Fibroblast of skin of left quadriceps (primary cell): ENCODE measurements at regions not wholly inside any gene's neighbourhood (a gene's known extent, or its start where the extent isn't known, plus 50 kb on each side); places are given as distances from the start of the nearest gene placed in this dataset.
"Not testable (repeated sequence)": the region's sequence is repeated elsewhere in the genome, so short reads cannot be mapped to it uniquely, and the experiment has no call there.

Experiments
- DNase-seq, 2 experiments: peaks; one replicate each; pipeline ENCODE4 v3.0.0-alpha.2; 2013; ENCODE audit warnings: low read depth in 2 of 2

DNA sequence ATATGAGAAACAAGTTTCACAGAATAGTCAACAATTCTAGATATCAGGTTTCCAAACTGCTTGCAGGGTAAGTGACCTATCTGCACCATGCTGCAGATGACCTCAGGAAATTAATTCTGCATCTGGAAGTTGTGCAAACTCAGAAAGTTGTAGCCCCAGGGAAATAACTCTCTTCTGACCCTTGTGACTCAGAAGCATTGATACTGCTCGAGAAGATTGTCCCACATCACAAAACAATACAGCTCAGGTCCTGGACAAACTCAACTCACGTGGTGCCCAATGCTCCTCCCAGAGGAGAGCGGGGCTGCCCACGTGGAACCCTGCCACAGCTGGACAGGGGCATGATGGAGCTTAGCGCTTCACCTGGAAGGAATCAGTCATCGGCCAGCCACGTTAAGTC, 221.9 kb upstream of the LRRC61 start:
- not testable (repeated sequence) for DNase-seq

DNA sequence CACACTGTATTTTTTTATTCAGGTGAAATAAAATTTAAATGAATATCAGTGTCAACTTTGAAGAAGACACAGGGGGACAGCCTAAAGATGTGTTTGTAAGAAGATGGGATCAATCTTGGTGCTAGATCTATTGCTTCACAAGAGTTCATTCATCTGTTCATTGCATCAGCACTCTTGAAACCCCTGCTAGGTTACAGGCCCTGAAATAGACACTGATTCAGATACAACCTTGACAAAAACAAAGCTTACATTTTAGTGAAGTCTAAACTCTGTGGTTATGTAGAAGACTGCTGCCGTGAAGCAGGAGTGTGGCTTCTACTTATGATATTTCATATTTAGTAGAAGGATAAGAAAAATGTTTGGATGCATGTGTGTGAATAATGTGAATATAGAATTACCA, 215.9 kb upstream of the LRRC61 start:
- DNase-seq = not testable (repeated sequence)

DNA sequence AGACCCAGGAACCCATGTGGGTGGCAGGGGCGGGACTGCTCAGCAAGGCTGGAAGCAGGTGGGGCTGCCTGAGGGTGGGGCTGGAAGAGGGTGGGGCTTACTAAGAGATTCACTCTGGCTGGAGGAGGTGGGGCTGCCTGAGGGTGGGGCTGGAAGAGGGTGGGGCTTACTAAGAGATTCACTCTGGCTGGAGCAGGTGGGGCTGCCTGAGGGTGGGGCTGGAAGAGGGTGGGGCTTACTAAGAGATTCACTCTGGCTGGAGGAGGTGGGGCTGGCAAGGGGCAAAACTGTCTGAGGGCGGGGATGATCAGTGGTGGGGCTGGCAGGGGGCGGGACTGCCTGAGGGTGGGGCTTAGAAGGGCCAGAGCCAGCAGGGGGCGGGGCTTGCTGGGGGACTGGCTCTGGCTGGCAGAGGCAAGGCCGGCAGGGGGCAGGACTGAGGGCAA, 212.8 kb upstream of the LRRC61 start:
- not testable (repeated sequence) for DNase-seq

DNA sequence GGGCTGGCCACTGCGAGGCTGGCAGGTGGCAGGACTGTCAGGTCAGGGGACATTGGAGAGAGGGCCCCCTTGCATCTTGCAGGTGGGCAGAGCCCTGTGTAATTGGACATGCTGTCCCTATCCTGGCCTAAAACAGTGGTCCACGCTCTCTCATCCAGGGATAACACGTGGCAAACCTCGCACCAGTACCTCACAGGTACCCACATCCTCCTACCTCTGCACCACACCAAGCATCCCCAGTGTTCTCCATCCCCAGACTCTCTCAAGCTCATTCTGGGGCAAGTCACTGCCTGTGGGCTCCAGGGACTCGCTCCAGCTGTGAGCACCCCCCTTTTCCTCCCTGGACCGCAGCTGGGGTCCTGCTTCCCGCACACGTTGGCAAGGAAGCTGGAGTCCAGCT, 212.3 kb upstream of the LRRC61 start:
- DNase-seq = not testable (repeated sequence)

DNA sequence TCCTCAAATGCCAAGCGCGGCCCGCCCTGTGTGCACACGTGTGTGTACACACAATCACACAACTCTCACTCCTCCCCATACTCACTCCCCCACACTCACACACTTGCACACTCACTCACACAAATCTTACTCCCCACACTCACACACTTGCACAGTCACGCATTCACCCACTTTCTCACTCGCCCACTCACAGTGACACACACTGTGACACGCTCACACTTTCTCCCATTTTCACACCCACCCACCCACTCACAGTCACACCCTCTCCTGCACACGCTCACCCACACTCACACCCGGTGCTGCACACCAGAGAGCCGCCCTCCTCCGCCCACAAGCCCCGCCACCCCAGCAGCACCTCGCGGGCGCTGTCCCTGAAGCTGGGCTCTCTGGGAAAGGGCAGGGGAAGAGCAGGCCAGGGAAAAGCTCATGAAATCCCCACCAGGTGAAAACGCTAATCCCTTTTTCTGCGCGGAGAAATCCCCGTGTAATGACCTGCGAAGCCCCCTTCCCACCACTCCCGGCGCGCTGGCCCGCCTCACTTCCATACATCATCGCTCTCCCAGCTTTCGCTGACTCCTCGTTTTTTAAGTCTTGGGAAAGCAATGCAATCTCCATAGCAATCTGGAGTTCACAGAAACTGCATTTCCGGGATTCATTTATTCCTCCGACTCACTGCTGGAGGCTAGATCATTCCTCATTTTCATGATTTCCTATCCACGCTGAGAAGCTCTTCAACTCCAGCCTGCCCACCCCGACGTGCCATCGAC, 211.6 kb upstream of the LRRC61 start:
- not testable (repeated sequence) for DNase-seq

DNA sequence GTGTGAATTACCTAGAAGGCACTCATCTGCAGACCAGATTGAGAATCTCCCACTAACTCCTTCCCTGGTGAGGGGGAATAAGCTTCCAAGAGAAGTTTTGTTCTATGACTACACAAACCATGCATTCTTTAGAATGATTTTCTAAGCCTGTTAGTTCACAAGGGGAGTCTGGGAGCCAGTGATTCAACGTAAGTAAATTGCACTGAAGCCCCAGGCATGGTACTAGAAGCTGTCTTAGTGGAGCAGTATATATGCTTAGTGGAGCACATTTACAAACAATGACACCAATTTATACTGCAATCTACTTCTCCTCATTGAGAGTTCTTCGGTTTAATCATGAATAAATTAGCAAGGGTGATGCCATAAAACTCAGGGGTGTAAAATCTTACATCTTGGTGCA, 209.9 kb upstream of the LRRC61 start:
- not testable (repeated sequence) for DNase-seq

DNA sequence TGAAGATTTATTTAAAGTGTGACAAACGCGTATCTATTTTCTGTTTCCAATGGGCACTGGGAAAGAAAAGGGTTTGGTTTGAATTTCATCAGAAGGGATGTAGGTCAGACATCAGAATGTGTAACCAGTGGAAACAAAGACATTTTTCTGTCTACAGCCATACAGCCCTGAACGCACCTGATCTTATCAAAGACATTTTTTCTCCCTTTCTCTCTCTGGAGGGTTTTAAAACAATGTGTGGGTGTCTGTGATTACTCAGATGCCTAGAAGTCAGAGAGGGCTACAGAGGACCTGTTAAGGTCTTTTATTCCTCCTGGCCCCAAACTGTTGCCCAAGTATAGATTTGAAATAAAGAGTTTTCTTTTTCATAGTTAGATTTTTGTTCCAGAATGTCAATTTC, 208.6 kb upstream of the LRRC61 start:
- not testable (repeated sequence) for DNase-seq

DNA sequence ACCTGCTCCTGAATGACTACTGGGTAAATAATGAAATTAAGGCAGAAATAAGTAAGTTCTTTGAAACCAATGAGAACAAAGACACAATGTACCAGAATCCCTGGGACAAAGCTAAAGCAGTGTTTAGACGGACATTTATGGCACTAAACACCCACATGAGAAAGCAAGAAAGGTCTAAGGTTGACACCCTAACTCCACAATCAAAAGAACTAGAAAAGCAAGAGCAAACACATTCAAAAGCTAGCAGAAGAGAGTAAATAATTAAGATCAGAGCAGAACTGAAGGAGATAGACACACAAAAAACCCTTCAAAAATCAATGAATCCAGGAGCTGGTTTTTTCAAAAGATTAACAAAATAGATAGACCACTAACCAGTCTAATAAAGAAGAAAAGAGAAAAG, 203.2 kb upstream of the LRRC61 start:
- not testable (repeated sequence) for DNase-seq

DNA sequence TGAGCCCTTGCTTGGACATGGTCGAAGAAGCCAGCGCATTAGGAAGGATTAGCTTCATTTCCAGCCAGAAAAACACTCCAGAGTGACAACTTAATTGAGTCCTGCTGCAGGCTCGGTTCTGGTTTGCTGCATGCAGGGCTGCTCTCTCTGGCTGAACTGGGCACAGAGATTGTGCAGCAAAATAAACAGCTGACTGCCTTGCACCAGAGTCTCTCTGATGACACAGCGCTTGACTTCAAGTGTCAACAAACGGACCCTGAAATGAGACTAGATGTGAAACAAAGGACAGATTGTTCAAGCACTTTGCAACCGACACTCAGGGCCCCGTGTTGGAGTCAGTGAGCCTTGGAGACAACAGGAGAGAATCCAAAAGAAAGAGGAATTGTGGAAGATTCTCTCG, 197.3 kb upstream of the LRRC61 start:
- DNase-seq = not testable (repeated sequence)

DNA sequence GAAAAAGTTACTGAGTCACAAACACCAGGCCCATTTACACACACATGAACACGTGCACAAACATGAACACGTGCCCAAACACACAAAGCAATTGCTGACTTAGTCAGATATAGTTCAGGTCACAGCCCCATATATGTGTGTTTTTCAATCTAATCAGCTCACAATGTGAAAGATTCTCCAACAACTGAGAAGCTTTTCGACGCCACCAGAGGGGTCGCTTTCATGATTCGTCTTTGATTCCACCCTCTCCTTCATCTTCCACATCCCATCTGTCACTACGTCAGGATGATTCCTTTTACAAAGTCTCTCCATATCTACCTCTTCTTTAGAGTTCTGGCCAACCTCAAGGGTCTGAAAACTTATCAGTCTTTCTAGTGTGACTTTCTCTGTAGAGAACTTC, 188.7 kb upstream of the LRRC61 start:
- DNase-seq = not testable (repeated sequence)

DNA sequence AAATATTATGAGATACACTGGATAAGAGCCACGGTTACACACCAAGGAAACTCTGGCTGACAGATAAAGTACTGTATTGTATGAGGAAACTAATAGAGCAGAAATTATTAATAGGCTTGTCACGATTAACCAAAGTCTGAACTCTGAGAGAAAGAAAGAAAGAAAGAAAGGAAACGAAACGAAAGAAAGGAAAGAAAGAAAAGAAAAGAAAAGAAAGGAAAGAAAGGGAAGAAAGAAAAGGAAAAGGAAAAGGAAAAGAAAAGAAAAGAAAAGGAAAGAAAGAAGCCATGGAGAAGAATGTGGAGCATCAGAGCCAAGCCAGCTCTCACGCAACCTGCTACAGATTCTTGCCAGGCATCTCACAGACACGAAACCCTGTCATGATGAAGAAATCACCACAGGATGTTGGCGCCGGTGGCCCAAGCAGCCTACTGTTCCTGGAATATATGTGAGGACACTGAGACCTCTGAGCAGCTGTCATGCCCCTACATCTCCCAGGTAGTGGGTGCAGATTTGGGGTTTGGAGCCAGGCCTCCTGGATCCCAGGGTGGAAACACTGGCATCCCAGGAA, 187.4 kb upstream of the LRRC61 start:
- not testable (repeated sequence) for DNase-seq

DNA sequence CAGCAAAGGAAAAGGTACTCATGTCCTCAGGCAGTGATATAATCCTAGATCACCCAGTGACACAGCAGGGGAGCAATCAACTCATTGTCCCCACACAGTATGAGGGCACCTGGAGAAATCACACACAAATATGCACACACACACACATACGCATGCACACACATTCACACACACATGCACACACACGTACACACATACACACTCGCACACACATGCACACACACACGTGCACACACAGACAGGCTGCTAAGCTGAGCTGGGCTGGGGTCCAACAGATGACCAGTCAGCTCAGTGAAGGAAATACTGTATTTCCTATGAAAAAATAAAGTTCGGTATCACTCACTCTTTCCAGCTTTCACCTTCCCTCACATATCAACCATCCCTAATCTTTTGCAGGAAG, 183.3 kb upstream of the LRRC61 start:
- not testable (repeated sequence) for DNase-seq

DNA sequence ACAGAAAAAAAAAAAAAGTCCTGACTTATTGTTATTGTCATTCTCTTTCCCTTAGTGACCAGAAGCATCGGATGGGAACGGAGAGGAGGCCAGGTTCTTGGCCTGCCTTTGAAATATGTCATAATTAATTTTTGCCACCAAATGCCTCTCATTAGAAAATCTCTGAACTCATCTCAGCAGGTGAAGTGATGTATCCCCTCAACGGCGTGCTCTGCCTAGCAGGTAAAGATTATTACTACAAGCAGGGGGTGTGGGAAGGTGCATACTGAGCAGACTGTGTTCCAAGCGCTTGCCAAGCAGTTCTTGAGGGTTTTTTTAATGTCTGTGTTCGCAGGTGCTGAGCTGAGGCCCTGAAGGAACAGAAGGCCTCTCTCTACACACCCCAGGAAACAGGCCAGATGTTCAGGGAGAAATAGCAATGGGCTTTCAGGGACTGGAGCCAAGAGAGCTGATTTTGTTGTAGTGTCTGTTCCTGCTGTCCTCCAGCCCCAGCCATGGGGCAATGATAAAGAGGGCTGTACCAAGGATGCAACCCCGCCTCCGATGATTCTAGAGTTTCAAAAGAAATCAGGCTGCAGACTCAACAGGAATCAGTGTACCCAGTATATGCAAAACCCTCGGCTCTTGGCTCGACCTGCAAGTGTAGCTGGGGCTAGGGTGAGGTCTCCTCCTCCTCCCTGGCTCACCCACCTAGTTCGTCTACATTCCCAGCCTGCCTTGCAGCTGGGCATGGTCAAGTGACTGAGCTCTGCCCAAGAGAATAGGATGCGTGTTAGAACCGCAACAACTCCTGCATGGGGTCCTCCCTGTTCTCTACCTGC, 181.4 kb upstream of the LRRC61 start:
- not testable (repeated sequence) for DNase-seq

DNA sequence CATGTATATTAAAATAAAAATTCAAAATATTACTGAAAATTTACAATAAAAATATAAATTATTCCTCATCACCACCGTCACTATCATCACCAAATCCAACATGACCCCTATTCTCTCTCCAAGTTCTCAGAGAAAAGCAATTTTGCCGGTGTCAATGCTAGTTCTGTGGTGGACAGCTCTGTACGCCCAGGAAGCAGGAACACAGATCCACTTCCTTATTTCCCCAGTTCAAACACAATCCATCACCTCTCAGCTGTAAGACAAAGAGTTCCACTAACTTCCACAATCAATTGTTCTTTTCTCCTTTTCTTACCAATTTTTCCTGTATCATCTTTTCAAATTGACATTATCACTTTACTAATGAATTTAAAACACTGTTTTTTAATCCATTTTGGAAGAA, 177.0 kb upstream of the LRRC61 start:
- not testable (repeated sequence) for DNase-seq

DNA sequence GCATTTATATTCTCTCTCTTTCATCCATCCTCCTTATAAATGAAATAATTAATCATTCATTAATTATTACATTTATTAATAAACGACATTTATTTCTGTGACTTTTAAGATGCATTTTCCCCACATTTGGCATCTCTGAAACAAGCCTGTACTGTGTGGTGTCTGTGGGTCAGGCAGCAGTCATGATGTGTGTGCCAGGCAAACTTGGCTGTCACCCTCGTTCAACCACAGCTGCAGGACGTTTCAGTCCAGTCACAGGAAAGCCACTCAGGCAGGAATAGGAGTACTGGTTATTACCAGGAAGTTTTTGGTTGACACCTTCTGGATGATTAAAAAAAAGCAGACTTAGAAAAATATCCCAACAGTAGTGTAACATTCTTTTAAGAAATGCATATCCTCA, 175.6 kb upstream of the LRRC61 start:
- not testable (repeated sequence) for DNase-seq

DNA sequence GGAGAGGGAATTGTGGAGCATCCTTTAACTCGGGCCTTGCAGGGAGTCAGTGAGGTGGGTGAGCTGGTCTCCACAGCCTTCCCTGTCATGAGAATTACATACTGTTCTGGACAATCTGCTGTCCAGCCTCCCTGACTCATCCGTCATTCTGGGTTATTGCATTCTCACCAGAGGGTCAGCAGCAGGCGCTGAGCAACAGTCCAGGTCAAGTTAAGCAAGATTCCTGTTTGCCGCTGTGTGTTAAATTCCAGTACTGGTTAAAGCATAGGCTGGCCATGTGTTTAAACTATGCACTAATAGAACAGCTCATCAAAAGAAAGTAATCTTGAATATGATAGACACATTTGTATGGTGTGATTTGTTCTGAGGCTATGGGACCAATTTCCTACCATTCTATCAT, 167.1 kb upstream of the LRRC61 start:
- DNase-seq = not testable (repeated sequence)

DNA sequence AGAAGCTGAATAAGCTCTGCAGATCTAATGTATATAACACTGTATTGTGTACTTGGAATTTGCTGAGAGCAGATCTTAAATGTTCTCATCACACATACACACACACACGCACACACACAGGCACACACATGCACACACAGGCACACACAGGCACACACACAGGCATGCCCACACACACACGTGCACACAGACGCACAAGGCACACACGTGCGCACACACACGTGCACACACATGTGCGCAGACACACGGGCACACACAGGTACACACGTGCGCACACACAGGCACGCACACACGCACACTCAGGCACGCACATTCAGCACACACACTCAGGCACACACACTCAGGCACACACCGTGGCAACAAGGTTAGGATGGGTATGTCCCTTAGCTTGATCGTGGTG, 164.5 kb upstream of the LRRC61 start:
- not testable (repeated sequence) for DNase-seq

DNA sequence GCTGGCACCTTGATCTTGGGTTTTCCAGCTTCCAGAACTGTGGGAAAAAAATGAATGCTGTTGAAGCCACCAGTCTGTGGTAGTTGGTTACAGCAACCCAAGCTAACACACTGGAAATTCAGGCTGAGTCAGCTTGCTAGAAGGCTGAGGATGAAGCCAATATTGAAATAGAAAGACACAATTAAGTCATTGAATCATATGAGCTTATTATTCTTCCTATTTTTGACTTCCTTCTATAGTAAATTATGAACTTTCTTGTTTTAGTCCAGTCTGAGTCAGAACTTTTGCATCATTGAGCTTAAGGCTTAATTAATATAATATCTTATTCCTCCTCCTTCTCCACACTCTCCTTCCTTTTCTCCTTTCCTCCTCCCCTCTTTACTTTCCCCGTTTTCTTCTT, 153.6 kb upstream of the LRRC61 start:
- DNase-seq = not testable (repeated sequence)

DNA sequence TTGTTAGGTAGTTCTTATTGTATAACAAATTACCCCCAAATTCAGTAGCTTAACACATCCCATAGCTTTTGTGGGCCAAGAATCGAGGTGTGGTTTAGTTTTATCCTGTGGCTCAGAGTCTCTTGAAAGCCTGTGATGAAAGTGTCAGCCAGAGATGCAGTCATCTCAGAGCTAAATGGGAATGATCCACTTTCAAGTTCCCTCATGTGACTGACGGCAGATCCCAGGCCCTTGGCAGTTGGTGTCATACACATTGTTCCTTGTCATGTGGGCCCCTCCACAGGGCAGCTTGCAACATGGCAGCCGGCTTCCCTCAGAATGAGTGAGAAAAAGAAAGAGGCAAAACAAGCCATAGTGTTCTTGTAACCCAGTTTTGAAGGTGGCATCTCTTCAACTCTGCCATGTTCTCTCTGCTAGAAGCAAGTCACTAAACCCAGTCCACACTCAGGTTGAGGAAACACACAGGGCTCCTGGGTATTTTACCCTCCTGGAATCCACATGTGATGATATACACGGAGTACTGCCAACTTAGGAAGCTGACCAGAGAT, 153.1 kb upstream of the LRRC61 start:
- not testable (repeated sequence) for DNase-seq

DNA sequence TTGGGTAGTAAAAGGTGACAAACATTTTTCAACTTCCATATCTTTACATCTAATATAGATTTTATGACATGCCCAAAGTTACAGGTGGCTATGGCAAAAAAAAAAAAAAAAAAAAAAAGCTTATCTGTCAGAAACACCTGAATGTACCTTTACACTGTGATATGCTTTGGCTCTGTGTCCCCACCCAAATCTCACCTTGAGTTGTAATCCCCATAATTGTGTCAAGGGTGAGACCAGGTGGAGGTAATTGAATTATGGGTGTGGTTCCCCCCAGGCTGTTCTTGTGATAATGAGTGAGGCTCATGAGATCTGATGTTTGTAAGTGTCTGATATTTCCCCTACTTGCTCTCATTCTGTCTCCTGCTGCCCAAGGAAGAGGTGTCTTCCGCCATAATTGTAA, 139.6 kb upstream of the LRRC61 start:
- not testable (repeated sequence) for DNase-seq

DNA sequence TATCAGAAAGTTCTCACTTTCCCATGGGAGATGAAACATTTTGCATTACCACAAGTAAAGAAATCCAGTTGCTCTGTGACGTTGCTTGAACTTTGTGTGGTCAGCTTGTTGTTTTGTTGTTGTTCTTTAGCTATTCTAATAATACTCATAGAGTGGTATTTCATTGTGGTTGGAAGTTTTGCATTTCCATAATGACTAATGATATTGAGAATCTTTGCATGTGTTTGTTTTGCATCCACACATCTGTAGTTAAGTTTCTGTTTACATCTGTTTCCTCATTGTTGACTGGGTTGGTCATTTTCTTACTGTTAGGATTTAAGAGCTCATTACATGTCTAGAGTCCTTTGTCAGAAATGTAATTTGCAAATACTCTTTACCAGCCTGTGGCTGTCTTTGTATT, 133.2 kb upstream of the LRRC61 start:
- DNase-seq = not testable (repeated sequence)

DNA sequence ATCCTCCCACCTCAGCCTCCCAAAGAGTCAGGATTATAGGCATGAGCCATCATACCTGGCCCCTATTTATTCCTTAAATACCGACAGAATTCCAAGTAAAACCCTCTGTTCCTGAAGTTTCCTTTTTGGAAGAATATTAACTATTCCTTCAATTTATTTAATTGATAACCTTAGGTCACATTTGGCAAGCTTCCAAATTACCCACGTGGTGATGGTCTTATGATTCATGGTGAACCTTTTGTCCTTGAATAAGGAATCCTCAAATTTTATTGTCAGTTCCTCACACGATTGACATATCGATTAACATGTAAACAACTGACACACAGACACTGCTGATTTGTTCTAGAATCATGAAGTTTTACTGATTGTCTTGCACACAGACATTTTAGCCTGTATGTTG, 130.6 kb upstream of the LRRC61 start:
- DNase-seq = not testable (repeated sequence)
